Mesenteric fat pad (tissue), 1 donor: ENCODE measurements at regions not wholly inside any gene's neighbourhood (a gene's known extent, or its start where the extent isn't known, plus 50 kb on each side); places are given as distances from the start of the nearest gene placed in this dataset.
"Not testable (repeated sequence)": the region's sequence is repeated elsewhere in the genome, so short reads cannot be mapped to it uniquely, and the experiment has no call there.

Experiments
- DNase-seq: peaks from one replicate; pipeline ENCODE4 v3.0.0-alpha.2; 2020; ENCODE audit warnings: low spot score
- donor health status: DM: yes; HTN: yes; CAD: no.

DNA sequence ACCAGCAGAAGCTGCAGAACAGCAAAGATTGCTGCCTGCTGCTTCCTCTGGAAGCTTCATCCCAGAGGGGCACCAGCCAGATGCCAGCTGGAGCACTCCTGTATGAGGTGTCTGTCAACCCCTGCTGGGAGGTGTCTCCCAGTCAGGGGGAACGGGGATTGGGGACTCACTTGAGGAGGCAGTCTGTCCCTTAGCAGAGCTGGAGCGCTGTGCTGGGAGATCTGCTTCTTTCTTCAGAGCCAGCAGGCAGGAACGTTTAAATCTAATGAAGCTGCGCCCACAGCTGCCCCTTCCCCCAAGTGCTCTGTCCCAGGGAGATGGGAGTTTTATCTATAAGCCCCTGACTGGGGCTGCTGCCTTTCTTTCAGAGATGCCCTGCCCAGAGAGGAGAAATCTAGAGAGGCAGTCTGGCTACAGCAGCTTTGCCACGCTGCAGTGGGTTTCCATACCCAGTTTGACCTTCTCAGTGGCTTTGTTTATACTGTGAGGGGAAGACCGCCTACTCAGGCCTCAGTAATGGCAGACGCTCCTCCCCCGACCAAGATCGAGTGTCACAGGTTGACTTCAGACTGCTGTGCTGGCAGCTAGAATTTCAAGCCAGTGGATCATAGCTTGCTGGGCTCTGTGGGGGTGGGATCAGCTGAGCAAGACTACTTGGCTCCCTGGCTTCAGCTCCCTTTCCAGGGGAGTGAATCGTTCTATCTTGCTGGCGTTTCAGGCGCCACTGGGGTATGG lies 1105.7 kb downstream of the STPG2 start:
- DNase-seq = not testable (repeated sequence)

DNA sequence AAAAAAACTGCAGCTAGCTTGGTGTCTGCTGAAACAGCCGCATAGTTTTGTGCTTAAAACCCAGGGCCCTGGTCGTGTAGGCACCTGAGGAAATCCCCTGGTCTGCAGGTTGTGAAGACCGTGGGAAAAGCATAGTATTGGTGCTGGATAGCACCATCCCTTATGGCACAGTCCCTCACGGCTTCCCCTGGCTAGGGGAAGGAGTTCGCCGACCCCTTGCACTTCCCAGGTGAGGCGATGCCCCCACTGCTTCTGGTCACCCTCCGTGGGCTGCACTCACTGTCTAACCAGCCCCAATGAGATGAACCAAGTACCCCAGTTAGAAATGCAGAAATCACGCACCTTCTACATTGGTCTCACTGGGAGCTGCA lies 1105.1 kb downstream of the STPG2 start:
- DNase-seq = no peak

DNA sequence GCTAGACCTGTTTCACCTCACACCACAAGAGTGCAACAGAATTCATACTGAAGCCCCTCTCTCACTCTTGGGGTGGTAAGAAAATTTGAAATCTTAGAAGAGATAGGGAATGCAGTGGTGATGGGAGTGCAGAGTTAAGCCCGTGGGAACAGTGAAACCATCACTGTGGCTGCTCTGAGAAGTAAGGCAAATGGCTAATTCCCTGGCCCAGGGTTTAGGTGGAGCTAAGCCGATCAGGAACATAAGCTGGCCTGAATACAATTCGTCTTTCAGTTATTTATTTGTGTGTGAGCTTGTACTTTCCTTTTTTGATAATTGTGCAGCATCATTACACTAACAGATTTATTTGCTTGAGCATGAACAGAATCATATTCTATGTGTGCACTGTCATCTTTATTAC lies 1070.6 kb downstream of the STPG2 start:
- no peak for DNase-seq

DNA sequence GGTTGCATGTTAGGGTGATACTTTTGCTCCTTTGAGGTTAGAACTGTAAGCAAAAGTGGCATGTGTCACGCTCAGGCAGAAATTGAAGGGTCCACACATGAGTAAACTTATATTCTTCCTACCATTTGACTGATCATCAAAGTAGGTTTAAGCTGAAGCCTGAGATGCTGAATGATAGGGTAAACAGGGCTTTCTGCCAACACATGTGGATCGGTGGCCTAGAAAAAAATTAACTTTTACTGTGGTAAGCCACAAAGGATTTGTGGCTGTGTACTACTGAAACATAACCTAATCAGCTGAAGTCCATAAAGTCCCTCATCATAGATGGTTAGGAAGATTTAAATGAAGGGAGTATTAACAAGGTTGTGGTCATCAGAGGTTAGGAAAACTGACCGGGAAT lies 1070.1 kb downstream of the STPG2 start:
- DNase-seq = no peak

DNA sequence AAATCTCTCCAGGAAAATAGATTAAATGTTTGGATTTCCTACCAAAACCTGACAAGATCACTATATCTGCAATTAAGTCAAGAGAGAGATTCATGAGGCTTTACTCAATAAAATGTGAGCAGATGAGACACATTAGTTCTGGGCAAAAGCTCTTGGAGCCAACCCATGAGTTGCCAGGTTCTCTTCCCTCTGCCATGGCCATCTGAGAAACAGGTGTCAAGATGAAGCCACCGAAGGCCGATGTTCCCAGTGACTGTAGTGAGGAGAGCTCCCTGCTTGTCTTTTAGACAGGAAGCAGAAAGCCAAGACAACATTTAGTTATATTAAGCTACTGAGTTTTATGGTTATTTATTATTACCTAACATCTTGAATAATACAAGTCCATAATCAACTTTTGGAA lies 1068.7 kb downstream of the STPG2 start:
- no peak for DNase-seq

GRCh38 chr4:97081951-97082350 lies 1061.3 kb downstream of the STPG2 start:
- DNase-seq = no peak

DNA sequence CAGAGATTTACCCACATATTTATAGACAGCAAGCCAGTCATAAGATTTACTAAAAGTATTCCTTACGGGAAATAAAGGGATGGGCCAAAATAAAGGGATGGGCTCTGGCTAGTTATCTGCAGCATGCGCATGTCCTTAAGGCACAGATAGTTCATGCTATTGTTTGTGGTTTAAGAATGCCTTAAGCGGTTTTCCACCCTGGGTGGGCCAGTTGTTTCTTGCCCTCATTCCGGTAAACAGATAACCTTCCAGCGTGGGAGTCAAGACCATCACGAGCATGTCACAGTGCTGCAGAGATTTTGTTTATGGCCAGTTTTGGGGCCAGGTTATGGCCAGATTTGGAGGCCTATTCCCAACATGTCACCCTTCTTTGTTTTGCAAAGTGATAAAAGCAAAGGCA lies 1046.2 kb downstream of the STPG2 start:
- DNase-seq = not testable (repeated sequence)

DNA sequence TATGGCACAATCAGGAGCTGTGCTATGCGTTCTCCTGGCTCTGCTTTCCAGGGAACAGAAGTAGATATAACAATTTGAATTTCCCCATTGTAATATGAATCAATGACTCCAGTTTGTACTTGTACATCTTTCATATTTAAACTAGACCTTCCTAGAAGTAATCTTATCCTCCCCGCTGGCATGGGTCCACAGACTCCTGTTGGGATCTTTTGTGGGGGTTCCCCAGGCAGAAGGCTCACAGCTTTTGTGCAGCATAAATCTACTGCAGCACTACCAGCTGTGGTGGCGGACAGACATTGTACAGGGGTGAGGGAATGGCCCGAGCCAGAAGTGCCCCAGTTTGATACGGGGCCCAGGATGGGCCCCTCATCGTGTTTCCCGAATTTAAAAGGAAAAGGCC lies 1042.1 kb downstream of the STPG2 start:
- DNase-seq = not testable (repeated sequence)

GRCh38 chr4:97103252-97103651 lies 1040.0 kb downstream of the STPG2 start:
- no peak for DNase-seq

DNA sequence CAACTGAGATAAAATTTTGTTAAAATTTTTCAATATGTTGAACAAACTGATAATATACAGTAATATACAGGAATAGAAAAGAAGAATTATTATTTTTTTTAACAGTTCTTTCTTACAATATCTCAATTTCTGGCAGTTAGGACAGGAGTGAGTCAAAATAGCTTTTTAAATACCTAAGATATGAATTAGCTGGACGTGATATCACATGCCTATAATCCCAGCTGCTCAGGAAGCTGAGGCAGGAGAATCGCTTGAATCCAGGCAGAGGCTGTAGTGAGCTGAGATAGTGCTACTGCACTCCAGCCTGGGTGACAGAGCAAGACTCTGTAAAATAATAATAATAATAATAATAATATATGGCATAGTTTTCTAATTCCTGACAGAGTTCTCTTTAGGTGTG lies 1039.3 kb downstream of the STPG2 start:
- no peak for DNase-seq

- DNase-seq = no peak
Measured at GRCh38 chr4:97104666-97105065, 1038.6 kb downstream of the STPG2 start.

- DNase-seq = no peak
Measured at GRCh38 chr4:97105347-97106099, 1037.8 kb downstream of the STPG2 start.

DNA sequence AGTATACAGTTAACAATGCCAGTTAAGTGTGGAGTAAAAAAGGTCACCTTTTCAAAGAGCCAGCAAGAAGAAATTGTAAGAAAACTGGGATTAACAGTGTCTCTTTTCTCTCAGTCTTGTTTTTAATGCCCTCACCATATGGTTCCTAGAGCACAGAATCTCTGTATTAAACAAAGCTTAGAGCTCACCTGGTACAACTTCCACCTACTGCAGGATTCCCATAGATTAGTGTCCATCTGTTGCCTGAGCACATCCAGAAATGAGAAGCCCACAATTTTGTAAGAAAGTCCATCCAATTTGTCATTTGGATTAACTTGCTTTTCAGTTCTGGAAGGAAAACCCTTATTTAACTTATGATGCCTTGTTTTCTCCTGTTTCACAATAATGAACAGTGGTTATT lies 1037.1 kb downstream of the STPG2 start:
- no peak for DNase-seq

DNA sequence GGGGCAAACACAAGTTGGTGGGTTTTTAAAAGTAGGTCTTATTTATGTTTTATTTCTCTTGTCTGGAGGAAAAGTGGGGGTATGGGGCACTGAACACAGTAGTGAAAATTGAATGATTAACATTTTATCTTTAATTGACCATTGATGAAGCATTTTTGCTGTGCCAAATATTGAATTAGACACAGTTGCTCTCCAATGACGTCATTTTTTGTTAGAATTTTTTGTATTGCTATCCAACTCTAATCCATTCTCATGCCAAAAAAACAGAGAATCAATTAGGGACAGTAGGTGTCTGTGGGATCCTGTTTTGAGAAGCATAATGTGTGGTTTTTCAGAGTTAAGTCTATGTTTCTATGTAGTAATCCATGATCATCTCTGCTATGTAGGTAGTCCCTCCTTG lies 1032.8 kb downstream of the STPG2 start:
- DNase-seq = no peak

- no peak for DNase-seq
Measured at GRCh38 chr4:97116511-97116910, 1026.8 kb downstream of the STPG2 start.

DNA sequence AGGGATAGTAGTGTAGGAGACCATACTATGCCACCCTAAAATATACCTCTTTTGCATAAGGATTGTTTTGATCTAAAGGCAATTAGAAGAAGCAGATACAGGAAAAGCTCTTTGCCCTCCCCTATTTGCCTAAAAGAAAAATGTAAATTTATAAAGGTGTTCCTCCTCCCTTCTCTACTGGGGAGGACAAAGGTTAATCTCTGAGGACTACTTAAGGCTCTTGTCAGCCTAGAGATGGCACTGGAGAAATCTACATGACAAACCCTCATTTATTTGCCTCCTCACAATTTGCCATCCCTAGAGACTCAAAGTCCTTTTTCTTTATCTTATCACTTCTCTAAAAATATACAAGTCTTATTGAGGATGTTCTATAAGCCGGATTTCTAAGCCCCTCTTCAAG lies 1021.8 kb downstream of the STPG2 start:
- DNase-seq = no peak

DNA sequence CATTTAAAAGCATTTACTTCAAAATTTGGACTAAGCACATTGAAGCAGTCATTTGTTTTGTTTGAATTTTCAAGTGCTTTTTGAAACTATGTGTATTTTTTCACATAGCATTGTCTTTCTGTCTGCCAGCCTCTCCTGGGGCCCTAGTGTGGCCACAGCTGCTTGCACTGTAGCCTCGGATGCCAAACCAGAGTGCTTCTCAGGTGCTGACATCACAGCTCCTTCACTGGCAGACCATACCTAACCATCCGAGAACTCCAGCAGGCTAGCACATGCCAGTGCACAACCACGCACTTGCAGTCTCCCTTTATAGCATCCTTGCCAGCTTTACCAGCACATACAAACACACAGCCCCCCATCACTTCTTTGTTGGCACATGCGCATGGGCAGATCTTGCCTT lies 1019.7 kb downstream of the STPG2 start:
- DNase-seq = no peak

- DNase-seq = no peak
Measured at GRCh38 chr4:97132435-97132834, 1010.8 kb downstream of the STPG2 start.

DNA sequence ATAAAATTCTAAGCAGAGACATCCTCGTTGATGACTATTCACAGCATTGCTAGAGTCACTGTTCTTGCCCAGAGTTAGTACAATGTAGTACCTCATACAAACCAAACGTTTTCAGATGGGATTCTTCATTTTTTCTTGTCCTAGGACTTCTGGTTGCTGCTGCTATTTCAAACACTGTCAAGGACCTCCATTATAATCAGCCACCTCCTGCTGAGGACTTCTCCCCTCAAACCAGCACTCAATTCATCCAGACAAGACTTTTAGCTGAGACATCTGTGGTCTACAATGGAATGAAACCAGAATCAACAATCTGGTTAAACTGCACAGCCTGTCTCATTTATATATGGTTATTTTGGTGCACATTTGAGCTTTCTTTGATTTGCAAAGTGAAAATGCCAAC lies 1008.8 kb downstream of the STPG2 start:
- no peak for DNase-seq

DNA sequence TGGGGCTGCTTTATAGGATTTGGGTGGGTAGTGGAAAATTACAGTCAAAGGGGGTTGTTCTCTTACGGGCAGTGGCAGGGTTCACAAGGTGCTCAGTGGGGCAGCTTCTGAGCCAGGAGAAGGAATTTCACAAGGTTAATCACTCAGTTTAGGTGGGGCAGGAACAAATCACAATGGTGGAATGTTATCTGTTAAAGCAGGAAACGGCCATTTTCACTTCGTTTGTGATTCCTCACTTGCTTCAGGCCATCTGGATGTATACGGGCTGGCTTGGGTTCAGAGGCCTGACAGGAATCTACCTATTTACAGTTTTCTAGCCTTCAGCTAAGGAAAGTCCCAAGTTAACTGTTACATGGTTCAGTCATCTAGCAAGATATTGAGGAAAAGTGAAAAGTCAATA lies 1003.5 kb downstream of the STPG2 start:
- no peak for DNase-seq

GRCh38 chr4:97140545-97140944 lies 1002.7 kb downstream of the STPG2 start:
- no peak for DNase-seq

- not testable (repeated sequence) for DNase-seq
Measured at GRCh38 chr4:97141332-97141731, 1001.9 kb downstream of the STPG2 start.

- no peak for DNase-seq
Measured at GRCh38 chr4:97142410-97142809, 1000.9 kb downstream of the STPG2 start.
